Stimulated activated CD4-positive, alpha-beta T cell treated with anti-CD3 and anti-CD28 coated beads, Interleukin-12 subunit alpha, Interleukin-12 subunit beta, amount 100 ng/mL, for 4 hours (primary cell): ENCODE measurements at regions not wholly inside any gene's neighbourhood (a gene's known extent, or its start where the extent isn't known, plus 50 kb on each side); places are given as distances from the start of the nearest gene placed in this dataset.

Experiments used
- DNase-seq: peaks from one replicate; pipeline ENCODE4 v3.0.0-alpha.2; 2020

- no peak for DNase-seq
These were observed 552.2 kb upstream of the AMELY start for GRCh38 chrY:7463711-7464110.

- no peak for DNase-seq
These were observed 551.6 kb upstream of the AMELY start for GRCh38 chrY:7463196-7463595.

DNA sequence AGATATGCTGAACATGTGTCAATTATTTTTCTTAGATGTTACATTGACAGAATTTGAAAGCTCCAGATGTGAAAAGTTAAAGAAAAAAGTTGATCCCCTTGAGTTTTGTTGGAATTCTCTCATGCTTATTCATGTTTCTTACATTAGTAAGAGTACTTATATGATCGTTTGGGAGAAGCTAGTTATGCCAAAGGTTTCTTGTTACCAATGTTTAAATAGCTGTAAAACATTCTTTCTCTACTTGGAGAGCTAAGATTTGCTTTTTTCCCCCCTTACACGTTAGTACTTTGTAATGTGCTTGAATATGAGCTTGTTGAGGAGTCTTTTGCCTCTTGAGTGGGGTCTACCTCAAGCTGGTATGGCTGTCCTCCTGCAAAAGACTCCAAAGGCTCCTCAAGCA is 551.1 kb upstream of the AMELY start:
- no peak for DNase-seq

- DNase-seq: no peak
These were observed 550.4 kb upstream of the AMELY start for GRCh38 chrY:7461873-7462525.

DNA sequence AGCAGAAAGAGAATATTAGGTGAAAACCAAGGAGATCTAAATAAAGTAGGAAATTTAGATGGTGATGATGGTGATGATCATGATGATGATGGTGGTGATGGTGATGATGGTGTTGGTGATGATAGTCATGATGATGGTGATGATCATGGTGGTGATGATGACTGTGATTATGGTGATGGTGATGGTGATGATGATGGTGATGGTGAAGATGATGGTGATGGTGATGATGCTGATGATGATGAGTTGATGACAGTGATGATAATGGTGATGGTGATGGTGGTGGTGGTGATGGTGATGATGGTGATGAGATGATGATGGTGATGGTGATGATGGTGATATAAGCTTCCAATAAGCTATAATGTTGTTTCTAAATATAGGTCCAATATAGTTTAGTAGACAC is 548.2 kb upstream of the AMELY start:
- no peak for DNase-seq

DNA sequence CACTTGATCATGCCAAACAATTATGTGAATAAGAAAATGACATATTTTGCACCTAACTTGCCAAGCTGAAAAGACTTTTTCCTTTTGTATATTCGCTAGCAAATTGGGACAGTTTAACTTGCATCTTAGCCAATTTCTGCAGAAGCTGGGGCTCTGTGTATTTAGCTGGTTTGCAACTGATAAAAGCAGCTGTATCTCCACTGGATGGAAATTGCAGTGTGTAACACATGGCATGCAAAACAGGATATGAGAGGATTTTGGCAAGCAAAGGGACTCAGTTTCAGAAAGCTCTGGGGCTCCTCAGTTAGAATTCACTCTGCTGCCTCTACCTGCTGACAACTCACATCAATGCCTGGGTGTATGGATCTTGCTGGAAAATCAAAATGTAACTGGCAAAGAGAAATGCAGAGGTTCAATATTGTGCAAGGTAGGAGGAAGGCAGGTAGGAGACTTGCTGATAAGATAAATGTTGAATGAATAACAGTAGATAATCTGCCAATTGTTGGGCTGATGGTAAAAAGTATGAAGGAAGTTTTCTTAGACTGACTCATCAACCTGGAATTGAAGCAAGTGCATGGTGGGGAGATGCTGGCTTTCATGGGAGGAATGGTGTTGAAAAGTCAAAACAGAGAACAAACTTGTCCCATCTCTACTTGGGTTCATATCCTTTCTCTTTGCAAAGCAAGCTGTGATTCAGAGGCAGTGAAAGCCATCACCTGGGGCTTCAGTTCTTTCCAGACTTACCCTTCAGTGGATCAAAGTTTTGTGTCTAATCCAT is 546.9 kb upstream of the AMELY start:
- DNase-seq: no peak

DNA sequence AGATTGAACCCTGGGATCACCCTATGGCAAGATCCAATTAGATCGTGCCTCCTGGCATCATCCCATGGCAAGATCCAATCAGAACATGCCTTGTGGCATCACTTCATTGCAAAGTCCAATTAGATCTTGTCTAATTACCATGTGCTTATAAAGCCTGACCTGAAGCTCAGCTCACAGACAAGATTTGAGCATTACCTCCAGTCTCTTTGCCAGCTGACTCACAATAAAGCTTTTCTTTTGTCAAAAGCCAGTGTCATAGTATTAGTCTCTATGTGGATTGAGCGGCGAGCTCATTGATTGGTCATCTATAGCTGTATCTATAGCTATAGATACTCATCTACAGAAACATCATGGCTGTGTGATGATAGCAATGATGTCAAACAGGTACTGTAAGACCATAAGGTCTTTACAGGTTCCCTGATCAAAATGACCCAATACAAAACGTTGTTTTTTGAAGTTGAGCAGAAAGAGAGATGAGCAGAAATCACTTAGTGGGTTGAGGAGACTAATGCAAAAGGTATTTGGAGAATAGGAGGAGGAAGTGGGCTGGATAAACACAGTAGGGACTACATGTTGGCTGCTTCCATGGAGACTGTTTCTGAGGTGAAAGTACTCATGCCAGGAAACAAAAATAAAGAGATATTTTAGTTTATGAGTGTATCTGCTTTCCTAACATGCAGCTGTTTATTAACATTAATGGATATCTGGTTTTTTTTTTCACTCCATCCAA is 545.9 kb upstream of the AMELY start:
- no peak for DNase-seq

DNA sequence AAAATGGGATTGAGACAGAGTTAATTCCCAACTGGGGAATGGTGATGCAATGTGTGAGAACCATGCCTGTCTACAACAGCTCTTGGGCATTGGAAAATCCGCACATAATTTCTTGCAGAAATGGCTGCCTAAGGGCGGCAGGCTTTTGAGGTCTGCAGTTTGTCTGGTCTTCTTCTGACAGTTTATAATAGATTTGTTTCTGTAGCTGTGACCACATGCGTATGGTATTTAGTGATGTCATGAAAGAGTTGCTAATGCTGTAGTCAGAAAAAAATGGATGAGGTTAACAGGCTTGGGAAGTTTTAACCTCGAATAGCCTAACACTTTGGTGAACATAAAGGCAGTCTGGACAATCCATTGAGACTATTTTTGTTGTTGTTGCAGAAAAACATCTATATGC is 544.1 kb upstream of the AMELY start:
- no peak for DNase-seq

- no peak for DNase-seq
These were observed 541.8 kb upstream of the AMELY start for GRCh38 chrY:7453336-7453735.

DNA sequence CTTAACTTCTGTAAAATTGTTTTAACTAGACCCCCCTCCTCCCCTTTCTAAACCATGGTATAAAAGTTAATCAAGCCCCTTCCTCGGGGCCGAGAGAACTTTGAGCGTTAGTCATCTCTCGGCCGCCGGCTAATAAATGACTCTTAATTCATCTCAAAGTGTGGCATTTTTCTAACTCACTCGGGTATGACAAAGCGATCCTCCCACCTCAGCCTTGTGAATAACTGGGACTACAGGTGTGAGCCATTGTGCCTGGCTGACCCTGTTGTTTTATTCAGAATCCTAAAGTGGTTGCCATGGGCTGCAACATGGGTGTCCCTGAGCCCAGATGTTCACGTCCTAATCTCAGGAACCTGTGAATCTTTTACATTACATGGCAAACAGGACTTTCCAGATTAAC is 540.7 kb upstream of the AMELY start:
- DNase-seq: no peak

DNA sequence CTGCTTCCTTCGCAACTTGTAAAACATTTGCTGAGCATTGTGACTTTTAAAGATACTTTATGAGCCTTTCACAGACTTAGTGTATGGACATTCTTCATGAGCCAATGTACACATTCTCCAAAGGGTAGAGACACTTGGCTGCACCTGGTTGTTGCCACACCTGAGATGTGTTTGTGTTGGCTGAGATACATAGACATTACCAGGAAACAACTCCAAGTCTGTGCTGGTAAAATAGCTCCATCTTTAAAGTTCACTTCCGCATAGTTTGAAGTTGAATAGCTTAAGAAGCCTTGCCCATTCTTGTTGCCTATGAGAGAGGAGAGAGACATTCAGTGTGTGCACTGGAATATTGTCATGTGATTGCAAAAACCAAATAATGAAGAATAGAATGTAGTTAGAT is 538.3 kb upstream of the AMELY start:
- DNase-seq: no peak

- DNase-seq: no peak
These were observed 537.1 kb upstream of the AMELY start for GRCh38 chrY:7448687-7449086.

GRCh38 chrY:7447881-7448516 is 536.4 kb upstream of the AMELY start:
- DNase-seq: no peak

DNA sequence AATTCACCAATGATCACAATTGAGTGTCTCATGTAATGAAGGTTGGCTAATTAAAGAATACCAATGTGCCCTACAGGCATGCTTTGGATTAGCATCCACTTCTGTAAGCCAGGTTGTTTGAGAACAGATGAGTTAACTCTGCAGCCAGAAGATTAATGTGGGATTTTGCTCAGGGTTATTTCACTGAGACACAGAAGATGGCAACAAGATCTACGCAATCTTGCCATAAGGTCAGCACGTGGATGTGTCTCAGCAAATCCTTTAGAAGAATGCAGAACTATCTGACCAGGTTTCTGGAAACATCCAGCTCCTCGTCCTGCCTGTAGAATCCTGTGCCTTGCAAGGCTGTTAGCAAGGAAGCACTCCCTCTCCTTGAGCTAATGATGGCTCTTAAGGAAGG is 532.6 kb upstream of the AMELY start:
- DNase-seq: no peak

GRCh38 chrY:7440796-7441530 is 529.4 kb upstream of the AMELY start:
- DNase-seq: no peak

GRCh38 chrY:7437086-7437485 is 525.5 kb upstream of the AMELY start:
- DNase-seq: no peak

DNA sequence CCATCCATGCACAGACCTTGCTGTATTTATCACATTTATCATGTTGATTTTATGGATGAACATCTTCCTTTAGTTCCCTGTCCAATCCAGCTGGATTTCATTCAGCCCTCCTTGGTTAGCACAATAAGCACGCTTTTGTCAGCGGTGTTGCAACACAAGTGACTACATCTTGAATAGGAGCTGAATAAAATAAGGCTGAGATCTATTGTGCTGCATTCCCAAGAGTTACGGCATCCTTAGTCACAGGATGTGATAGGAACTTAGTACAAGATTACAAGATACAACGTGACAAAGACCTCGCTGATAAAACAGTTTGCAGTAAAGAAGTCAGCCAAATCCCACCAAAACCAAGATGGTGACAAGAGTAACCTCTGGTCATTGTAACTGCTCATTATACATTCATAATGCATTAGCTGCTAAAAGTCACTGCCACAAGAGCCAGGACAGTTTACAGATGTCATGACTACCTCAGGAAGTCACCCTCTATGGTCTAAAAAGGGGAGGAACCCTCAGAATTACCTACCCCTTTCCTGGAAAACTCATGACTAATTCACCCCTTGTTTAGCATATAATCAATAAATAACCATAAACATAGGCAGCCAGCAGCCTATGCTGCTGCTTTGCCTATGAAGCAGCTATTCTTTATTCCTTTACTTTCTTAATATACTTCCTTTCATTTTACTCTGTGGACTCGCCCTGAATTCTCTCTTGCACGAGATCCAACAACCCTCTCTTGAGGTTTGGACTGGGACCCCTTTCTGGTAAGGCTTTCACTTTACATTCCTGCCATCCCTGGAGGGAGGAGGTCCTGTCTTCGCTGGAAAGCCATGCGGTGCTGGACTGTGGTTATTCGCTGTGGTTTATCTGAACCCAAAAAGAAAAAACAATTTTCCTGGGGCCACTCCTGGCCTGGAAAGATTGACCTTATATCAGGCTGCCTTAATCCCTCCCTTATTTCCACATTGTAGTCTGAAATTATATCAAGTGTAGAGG is 522.6 kb upstream of the AMELY start:
- no peak for DNase-seq

GRCh38 chrY:7419165-7419564 is 507.6 kb upstream of the AMELY start:
- no peak for DNase-seq

DNA sequence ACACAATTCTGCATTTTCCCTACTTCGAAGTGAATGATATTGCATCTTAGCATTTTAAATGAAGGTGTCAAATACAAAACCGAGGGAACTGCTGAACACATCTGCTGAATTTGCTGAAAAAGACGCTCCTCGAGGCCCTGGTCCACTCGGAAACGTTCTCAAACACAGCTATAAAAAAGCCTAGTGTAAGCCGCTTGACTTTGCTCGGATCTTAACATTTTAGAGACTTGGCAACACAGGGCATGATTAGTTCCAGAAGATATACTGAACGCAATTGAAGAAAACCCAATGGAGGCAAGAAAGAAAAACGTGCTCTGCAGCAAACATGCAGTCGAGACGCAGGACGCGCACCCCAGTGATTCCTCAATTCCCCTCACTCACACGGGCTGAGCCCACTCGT is 506.4 kb upstream of the AMELY start:
- no peak for DNase-seq

DNA sequence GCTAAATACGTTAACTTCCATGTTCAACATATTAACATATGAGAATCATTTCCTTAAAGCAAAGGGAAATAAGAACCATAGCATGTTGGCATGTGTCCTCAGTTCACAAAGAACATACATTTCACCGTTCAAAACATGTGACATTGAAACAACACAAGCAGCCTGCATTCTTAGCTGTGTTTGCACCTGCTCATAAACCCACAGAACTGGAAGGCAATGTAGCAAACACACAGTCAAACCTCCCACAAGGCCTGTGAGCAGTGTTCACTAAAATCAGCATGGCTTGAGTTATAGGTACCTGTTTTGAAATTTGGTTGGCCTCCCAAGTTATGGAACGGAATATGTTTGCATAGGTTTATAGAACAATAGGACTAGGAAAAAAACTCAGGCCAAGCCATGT is 504.9 kb upstream of the AMELY start:
- DNase-seq: no peak

DNA sequence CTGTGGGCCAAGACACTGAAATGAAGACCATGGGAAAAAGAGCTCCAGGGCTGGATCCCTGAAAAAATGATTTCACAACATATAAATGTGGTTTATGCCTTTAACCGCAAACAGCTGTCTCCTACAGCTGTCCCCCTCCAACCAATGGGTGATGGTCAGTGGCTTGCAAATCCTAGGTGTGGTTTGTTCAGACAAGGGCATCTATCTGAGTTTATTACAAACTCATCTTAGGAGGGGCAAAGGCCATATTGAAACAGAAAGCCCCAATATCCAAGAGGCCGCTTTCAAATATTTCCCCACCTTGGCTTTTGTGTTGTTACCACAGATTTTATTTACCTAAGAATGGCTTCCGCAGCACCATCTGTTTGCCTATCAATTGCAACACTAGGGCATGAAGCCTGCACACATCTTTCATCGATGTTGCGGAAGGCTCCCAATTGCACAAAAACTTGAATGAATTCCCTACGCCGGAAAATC is 503.6 kb upstream of the AMELY start:
- no peak for DNase-seq

DNA sequence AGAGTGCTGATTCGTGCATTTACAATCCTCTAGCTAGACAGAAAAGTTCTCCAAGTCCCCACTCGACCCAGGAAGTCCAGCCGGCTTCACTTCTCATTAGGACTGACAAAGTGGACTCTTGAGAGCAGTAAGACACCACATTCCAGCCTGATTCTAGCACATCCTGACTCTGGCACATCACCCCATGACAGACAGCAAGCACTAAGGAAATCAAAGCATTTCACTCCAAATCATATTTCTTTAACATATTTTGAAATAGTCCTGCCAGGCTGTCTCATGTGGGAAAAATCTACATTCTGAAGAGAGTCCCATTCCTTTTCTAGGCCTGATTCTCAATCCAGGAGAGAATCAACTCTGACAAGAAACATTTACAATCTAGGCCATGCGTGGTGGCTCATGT is 478.5 kb upstream of the AMELY start:
- no peak for DNase-seq
